HCT116 (cell line): ENCODE measurements at regions not wholly inside any gene's neighbourhood (a gene's known extent, or its start where the extent isn't known, plus 50 kb on each side); places are given as distances from the start of the nearest gene placed in this dataset.

ENCODE experiments used
- ATAC-seq: fragments of 200-7000 bp; cut with Tn5 transposase; 2 replicates; pipeline ENCODE4 v1.9.1; 2020; ENCODE audit warnings: mild to moderate bottlenecking, moderate library complexity
- BruUV-seq: library from RNA; stranded (reverse); fragments of 400-500 nt; replicated peaks from 2 replicates; lab custom pipeline; 2021; lab: Mats Ljungman, UMichigan
- CTCF ChIA-PET: fragments of 300-600 bp; sonication (Branson Sonifier 250); formaldehyde crosslinking; loops from one replicate; lab custom pipeline; 2021; ENCODE audit warnings: antibody characterized with exemption; lab: Charles Lee
- POLR2A ChIA-PET: fragments of 300-600, 350-600 bp; sonication (Branson Sonifier 250); formaldehyde crosslinking; loops from one replicate; lab custom pipeline; 2021; ENCODE audit warnings: antibody characterized with exemption; lab: Charles Lee
- RAD21 ChIA-PET, 2 experiments: fragments of 300-600 bp; sonication (Branson Sonifier 250); formaldehyde crosslinking; loops; one replicate each; lab custom pipeline; 2023; ENCODE audit warnings: low total read pairs in 2 of 2; ENCODE audit not compliant: uncharacterized antibody in 2 of 2, unreplicated experiment in 2 of 2, low non-redundant PET in 1 of 2; lab: Charles Lee
- DNase-seq: peaks from one replicate; pipeline ENCODE4 v3.0.0-alpha.2; 2010; ENCODE audit warnings: low read depth, low spot score
- H2AFZ ChIP-seq: fragments of 200-600 bp; shearing (Covaris generic), sonication (generic); 2 replicates; pipeline ENCODE4 v1.6.1; 2017; ENCODE audit warnings: low read depth, mixed run types, mixed read lengths, antibody characterized with exemption, low read length; ENCODE audit not compliant: poor library complexity, severe bottlenecking
- H3K27ac ChIP-seq: 2 replicates; pipeline ENCODE4 v1.5.1; 2012; ENCODE audit warnings: low read depth, low read length
- H3K27me3 ChIP-seq: fragments of 200-600 bp; sonication (generic); 2 replicates; pipeline ENCODE4 v1.6.1; 2016; ENCODE audit warnings: mixed run types, low read length, mixed read lengths; ENCODE audit not compliant: insufficient read depth
- H3K36me3 ChIP-seq, 2 experiments: fragments of 200-500 bp in 1 of 2; fragments of 200-600 bp in 1 of 2; sonication (Bioruptor generic) in 1 of 2; sonication (generic) in 1 of 2; 2 replicates each; pipeline versions ENCODE4 v1.5.1 to v1.6.1; 2014 to 2016; ENCODE audit warnings: low read length in 2 of 2, inconsistent platforms in 1 of 2, mixed read lengths in 1 of 2, mixed run types in 1 of 2; ENCODE audit not compliant: insufficient read depth in 2 of 2, control insufficient read depth in 1 of 2
- H3K4me1 ChIP-seq, 2 experiments: fragments of 200-600 bp in 1 of 2; sonication (generic) in 1 of 2; 2 replicates each; pipeline versions ENCODE4 v1.5.1 to v1.6.1; 2012 to 2017; ENCODE audit warnings: low read length in 2 of 2, inconsistent platforms in 1 of 2, mild to moderate bottlenecking in 1 of 2, mixed read lengths in 1 of 2, mixed run types in 1 of 2, moderate library complexity in 1 of 2; ENCODE audit not compliant: insufficient read depth in 2 of 2, control insufficient read depth in 1 of 2
- H3K4me2 ChIP-seq: fragments of 200-600 bp; sonication (generic); 2 replicates; pipeline ENCODE4 v1.6.1; 2017; ENCODE audit warnings: mixed run types, low read length, mixed read lengths
- H3K4me3 ChIP-seq, 2 experiments: fragments of 200-600 bp in 1 of 2; sonication (generic) in 1 of 2; replicated peaks in 1 of 2; 2 replicates each; pipeline ENCODE4 v1.5.1; 2011 to 2016; ENCODE audit warnings: low read length in 2 of 2, control low read depth in 1 of 2, low read depth in 1 of 2, mild to moderate bottlenecking in 1 of 2, mixed read lengths in 1 of 2, mixed run types in 1 of 2
- H3K79me2 ChIP-seq: fragments of 200-600 bp; sonication (generic); 2 replicates; pipeline ENCODE4 v1.6.1; 2017; ENCODE audit warnings: mild to moderate bottlenecking, mixed run types, low read length, moderate library complexity, mixed read lengths; ENCODE audit not compliant: insufficient read depth
- H3K9ac ChIP-seq: fragments of 200-600 bp; sonication (generic); 2 replicates; pipeline ENCODE4 v1.6.1; 2016; ENCODE audit warnings: low read length, mixed read lengths
- H3K9me2 ChIP-seq: fragments of 200-600 bp; sonication (generic), shearing (Covaris generic); 2 replicates; pipeline ENCODE4 v1.6.1; 2017; ENCODE audit warnings: mixed run types, mild to moderate bottlenecking, moderate library complexity; ENCODE audit not compliant: insufficient read depth
- H3K9me3 ChIP-seq, 2 experiments: fragments of 200-500 bp in 1 of 2; fragments of 200-600 bp in 1 of 2; sonication (Bioruptor generic) in 1 of 2; sonication (generic) in 1 of 2; 2 replicates each; pipeline ENCODE4 v1.6.1; 2014 to 2017; ENCODE audit warnings: low read length in 2 of 2, mixed read lengths in 2 of 2, inconsistent platforms in 1 of 2, low read depth in 1 of 2, mild to moderate bottlenecking in 1 of 2, mixed run types in 1 of 2, moderate library complexity in 1 of 2; ENCODE audit not compliant: control insufficient read depth in 1 of 2, insufficient read depth in 1 of 2
- H4K20me1 ChIP-seq: fragments of 200-600 bp; sonication (generic), shearing (Covaris generic); 2 replicates; pipeline ENCODE4 v1.6.1; 2017; ENCODE audit warnings: mixed run types, mild to moderate bottlenecking, moderate library complexity; ENCODE audit not compliant: insufficient read depth
- ATF3 ChIP-seq: IDR thresholded peaks from 2 replicates; pipeline ENCODE4 v1.6.1; 2012
- CBX3 ChIP-seq: IDR thresholded peaks from 2 replicates; pipeline ENCODE4 v1.6.1; 2012; ENCODE audit warnings: low read depth
- CTCF ChIP-seq, 3 experiments: fragments of 200-600 bp in 1 of 3; sonication (generic) in 1 of 3; IDR thresholded peaks in 2 of 3; conservative IDR thresholded peaks in 1 of 3; 2 replicates each; pipeline ENCODE4 v1.5.1; 2012 to 2017; ENCODE audit warnings: low read depth in 2 of 3, low read length in 2 of 3, antibody characterized with exemption in 1 of 3, borderline replicate concordance in 1 of 3, control low read depth in 1 of 3, mild to moderate bottlenecking in 1 of 3, mixed read lengths in 1 of 3, mixed run types in 1 of 3, moderate library complexity in 1 of 3; ENCODE audit not compliant: insufficient read depth in 1 of 3
- EGR1 ChIP-seq: IDR thresholded peaks from 2 replicates; pipeline ENCODE4 v1.6.1; 2012; ENCODE audit warnings: low read depth
- ELF1 ChIP-seq: IDR thresholded peaks from 2 replicates; pipeline ENCODE4 v1.6.1; 2012; ENCODE audit warnings: low read depth, borderline replicate concordance
- EZH2 ChIP-seq: fragments of 200-600 bp; sonication (generic); IDR thresholded peaks from 2 replicates; pipeline ENCODE4 v1.6.1; 2017; ENCODE audit warnings: antibody characterized with exemption, mixed run types
- FOSL1 ChIP-seq: IDR thresholded peaks from 2 replicates; pipeline ENCODE4 v1.6.1; 2012; ENCODE audit warnings: low read depth
- JUND ChIP-seq: IDR thresholded peaks from 2 replicates; pipeline ENCODE4 v1.6.1; 2012
- MAX ChIP-seq: IDR thresholded peaks from 2 replicates; pipeline ENCODE4 v1.6.1; 2012
- POLR2A ChIP-seq: IDR thresholded peaks from 2 replicates; pipeline ENCODE4 v1.7.0; 2011; ENCODE audit warnings: borderline replicate concordance; ENCODE audit not compliant: insufficient read depth, insufficient read length; ENCODE audit errors: extremely low read depth
- POLR2AphosphoS5 ChIP-seq: IDR thresholded peaks from 2 replicates; pipeline ENCODE4 v1.6.1; 2011; ENCODE audit warnings: mild to moderate bottlenecking, low read depth, low read length, moderate library complexity
- RAD21 ChIP-seq: IDR thresholded peaks from 2 replicates; pipeline ENCODE4 v1.6.1; 2012; ENCODE audit warnings: low read depth, mild to moderate bottlenecking
- REST ChIP-seq: IDR thresholded peaks from 2 replicates; pipeline ENCODE4 v1.6.1; 2012; ENCODE audit warnings: low read depth
- SIN3A ChIP-seq: IDR thresholded peaks from 2 replicates; pipeline ENCODE4 v1.6.1; 2012; ENCODE audit warnings: low read depth
- SP1 ChIP-seq: IDR thresholded peaks from 2 replicates; pipeline ENCODE4 v1.6.1; 2012; ENCODE audit warnings: low read depth
- SRF ChIP-seq: IDR thresholded peaks from 2 replicates; pipeline ENCODE4 v1.6.1; 2012; ENCODE audit warnings: low read depth
- TCF7L2 ChIP-seq: IDR thresholded peaks from 2 replicates; pipeline ENCODE4 v1.7.0; 2011; ENCODE audit warnings: borderline replicate concordance, inconsistent platforms; ENCODE audit not compliant: insufficient read depth, insufficient read length; ENCODE audit errors: extremely low read depth
- ZBTB33 ChIP-seq: IDR thresholded peaks from 2 replicates; pipeline ENCODE4 v1.6.1; 2011; ENCODE audit warnings: mild to moderate bottlenecking, low read length, moderate library complexity; ENCODE audit not compliant: insufficient replicate concordance; ENCODE audit errors: extremely low read depth
- ZFX ChIP-seq: fragments of 450-650 bp; IDR thresholded peaks from 2 replicates; pipeline ENCODE4 v1.6.1; 2017
- intact Hi-C: fragments of 100-400 bp; cut with micrococcal nuclease; formaldehyde crosslinking; loops from 2 replicates; pipeline ENCODE4 v1.10.0; 2022

GRCh38 chr17:63133491-63133890 lies 167.5 kb downstream of the TANC2 start:
- intact Hi-C loops, result no loop called here
- Histone ChIP-seq H3K4me2 (no peak overlapping the region), H2AFZ (no peak overlapping the region), H3K27ac (no peak overlapping the region)
- no peak for DNase-seq
- RAD21 ChIA-PET, result no interaction called here
- BruUV-seq, result no TSS peak
- TF ChIP-seq POLR2A, result no peak
- no peak for TF ChIP-seq ELF1
- no peak for TF ChIP-seq EGR1
- no peak for TF ChIP-seq POLR2AphosphoS5
- no peak for TF ChIP-seq ZFX
- no peak for TF ChIP-seq CTCF (IDR thresholded peaks at IDR 0.05 in 2 of 3, conservative IDR thresholded peaks at IDR 0.05 in 1 of 3; ENCODE audit: borderline replicate concordance in 1 of 3, insufficient read depth in 1 of 3, low read depth in 2 of 3, low read length in 2 of 3)
- TF ChIP-seq TCF7L2, result no peak
- no peak for TF ChIP-seq FOSL1
- TF ChIP-seq SRF, result no peak
- no peak for TF ChIP-seq RAD21
- no peak for TF ChIP-seq SIN3A
- no peak for TF ChIP-seq ATF3
- TF ChIP-seq EZH2, result no peak
- no peak for TF ChIP-seq SP1
- no peak for TF ChIP-seq REST
- TF ChIP-seq CBX3, result no peak
- TF ChIP-seq JUND, result no peak
- no peak for TF ChIP-seq MAX
- no peak for TF ChIP-seq ZBTB33
- TF ChIP-seq, all 23 proteins: peak for 0
- ChIA-PET POLR2A (no interaction called here), CTCF (no interaction called here)
- Histone ChIP-seq H3K27me3 (no peaks in the 10 kb centered on the region), H3K9me2 (no peaks in the 10 kb centered on the region), H3K9ac (no peak overlapping the region), H3K79me2 (no peaks in the 10 kb centered on the region), H3K4me1 (no peaks in the 10 kb centered on the region), H4K20me1 (no peaks in the 10 kb centered on the region), H3K9me3 (no peaks in the 10 kb centered on the region), H3K4me3 (no peak overlapping the region), H3K36me3 (no peaks in the 10 kb centered on the region)
- ATAC-seq, result no peak
